GM18517 (cell line): ENCODE measurements at regions not wholly inside any gene's neighbourhood (a gene's known extent, or its start where the extent isn't known, plus 50 kb on each side); places are given as distances from the start of the nearest gene placed in this dataset.
"Not testable (repeated sequence)": the region's sequence is repeated elsewhere in the genome, so short reads cannot be mapped to it uniquely, and the experiment has no call there.

Experiments
- ATAC-seq: cut with Tn5 transposase; IDR thresholded peaks from one replicate; pipeline ENCODE4 v1.9.1; 2021; ENCODE audit warnings: mild to moderate bottlenecking, moderate library complexity; ENCODE audit not compliant: unreplicated experiment

- ATAC-seq: no peak
Observed at GRCh38 chr1:163471779-163472650, 150.3 kb downstream of the NUF2 start.

DNA sequence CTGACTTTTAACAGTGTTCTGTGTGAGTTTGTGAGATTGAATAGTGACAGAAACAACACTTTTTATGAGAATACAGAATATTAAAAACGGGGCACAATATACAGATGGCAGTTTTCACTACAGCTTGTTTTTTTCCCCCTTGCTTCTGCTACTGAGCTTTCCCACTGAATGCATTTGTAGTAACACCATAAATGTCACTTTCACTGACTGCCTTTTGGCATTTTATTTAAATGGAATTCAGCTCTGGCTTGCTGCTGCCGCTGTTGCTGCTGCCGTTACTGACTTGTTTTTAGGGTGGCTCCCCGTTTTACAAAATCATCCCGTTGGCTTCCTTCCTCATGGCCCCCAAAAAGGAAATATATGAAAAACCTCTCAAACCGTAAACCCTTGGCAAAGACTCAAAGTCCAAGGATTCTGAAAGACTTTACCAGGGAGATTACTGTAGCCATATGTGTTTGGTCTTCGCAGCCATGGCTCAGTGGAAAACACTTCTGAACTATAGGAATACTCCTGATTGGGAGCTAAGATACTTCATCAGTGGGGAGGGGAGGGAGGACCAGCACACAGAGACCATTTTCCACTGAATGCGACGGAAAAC, 151.0 kb downstream of the NUF2 start:
- ATAC-seq: no peak

DNA sequence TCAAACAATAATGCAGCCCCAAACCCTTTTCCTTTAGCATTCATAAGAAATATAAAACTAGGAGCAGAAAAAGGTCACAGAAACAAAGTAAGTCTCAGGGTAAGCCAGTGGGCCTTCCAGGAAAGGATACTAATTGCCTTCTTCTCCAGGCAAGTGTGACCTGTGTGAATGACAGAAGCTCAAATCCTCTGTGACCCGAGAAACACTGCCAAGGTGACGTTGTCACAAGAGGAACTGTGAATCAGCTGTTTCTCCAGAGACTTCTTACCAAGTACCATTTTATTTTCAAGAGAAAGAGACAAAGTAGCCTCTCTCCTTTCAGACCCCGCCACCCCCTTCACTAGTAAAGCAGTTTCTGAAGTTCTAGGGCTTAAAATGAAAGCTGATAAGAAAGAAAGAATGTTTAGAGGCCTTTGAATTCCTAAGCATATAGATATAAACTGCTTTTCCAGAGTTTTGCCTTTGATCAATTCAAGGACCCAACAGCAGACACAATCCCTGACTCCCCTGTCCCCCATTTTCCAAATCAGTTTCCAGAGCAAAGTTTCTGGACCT, 155.6 kb downstream of the NUF2 start:
- ATAC-seq: no peak

DNA sequence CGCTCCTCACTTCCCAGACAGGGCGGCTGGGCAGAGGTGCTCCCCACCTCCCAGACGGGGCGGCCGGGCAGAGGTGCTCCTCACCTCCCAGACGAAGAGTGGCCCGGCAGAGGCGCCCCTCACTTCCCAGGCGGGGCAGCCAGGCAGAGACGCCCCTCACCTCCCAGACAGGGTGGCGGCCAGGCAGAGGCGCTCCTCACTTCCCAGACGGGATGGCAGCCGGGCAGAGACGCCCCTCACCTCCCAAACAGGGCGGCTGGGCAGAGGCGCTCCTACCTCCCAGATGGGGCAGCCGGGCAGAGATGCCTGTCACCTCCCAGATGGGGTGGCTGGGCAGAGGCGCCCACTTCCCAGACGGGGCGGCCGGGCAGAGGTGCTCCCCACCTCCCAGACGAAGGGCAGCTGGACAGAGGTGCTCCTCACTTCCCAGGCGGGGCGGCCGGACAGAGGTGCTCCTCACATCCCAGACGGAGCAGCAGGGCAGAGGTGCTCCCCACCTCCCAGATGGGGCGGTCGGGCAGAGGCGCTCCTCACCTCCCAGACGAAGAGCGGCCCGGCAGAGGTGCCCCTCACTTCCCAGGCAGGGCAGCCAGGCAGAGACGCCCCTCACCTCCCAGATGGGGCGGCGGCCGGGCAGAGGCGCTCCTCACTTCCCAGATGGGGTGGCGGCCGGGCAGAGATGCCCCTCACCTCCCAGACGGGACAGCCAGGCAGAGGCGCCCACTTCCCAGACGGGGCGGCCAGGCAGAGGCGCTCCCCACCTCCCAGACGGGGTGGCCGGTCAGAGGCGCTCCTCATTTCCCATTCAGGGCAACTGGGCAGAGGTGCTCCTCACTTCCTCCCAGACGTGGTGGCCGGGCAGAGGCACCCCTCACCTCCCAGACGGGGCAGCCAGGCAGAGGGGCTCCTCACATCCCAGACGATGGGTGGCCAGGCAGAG, 176.9 kb downstream of the NUF2 start:
- ATAC-seq: not testable (repeated sequence)

DNA sequence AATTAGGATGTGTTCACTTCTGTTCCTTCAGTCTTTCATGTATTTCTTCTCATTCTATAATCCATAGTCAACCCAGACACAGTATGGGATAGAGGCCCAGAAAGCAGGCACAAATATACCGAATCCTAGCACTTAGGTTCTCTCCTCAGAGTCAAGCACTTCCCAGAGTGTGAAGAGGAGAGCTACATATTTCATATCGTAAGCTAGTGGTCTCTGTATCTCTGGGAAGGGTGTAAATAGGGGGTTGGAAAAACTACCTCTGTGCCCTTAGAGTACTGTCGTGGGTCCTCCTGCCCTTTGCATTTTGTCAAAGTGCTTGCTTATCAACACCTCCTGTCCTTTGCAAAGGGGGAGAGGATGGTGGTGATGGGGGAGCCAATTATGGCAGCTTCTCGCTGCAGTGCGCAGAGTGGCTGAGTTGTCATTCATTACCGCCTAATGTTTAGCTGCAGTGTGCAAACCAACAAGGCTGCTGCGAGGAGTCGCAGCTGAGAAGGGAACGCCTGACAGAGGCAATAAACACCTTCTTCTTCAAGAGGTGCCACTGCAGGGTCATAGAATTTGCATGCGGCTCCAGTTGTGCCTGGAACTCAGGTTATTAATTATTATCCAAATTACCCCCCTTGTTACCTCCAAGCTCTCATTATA, 182.7 kb downstream of the NUF2 start:
- ATAC-seq: no peak

DNA sequence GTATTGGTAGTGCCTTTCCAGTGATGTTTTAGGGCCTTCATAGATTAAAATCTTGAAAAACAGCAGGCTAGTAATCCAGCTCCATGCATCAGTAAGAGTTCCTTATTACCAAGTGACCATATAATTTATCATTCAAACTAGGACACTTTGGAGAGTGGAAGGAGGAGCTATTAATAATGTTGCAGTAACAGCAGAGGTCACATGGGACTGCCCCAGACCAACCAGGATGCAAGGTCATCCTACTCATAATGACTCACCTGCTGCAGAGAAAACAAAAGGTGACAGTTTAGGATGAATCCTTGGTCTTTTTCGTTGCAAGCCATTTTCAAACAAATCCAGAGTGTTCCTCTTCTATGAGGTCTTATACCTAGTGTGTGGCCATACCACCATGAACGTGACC, 187.4 kb downstream of the NUF2 start:
- no peak for ATAC-seq

DNA sequence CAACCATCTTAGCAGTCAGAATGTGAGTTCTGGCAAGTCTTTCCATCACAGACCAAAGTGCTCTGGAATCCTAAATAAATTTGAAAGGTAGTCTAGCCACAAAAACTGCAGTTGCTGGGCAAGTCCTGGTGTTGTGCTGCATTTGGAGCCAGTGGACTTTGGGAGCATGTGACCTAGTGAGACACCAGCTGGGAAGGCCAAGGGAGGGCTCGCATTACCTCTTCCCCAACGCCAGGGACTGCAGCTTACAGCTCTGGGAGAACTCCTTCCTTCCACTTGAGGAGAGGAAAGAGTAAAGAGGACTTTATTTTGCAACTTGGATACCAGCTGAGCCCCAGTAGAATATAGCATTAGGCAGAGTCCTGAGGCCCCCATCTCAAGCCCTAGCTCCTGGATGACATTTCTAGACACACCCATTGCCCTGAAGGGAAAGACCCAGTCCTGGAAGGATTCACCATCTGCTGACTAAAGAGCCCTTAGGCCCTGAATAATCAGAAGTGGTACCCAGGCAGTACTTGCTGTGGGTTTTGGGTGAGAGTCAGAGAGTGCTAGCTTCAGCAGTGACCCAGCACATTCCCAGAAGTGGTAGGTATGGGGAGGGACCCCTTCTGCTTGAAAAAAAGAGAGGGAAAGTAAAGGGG, 190.7 kb downstream of the NUF2 start:
- ATAC-seq: no peak

DNA sequence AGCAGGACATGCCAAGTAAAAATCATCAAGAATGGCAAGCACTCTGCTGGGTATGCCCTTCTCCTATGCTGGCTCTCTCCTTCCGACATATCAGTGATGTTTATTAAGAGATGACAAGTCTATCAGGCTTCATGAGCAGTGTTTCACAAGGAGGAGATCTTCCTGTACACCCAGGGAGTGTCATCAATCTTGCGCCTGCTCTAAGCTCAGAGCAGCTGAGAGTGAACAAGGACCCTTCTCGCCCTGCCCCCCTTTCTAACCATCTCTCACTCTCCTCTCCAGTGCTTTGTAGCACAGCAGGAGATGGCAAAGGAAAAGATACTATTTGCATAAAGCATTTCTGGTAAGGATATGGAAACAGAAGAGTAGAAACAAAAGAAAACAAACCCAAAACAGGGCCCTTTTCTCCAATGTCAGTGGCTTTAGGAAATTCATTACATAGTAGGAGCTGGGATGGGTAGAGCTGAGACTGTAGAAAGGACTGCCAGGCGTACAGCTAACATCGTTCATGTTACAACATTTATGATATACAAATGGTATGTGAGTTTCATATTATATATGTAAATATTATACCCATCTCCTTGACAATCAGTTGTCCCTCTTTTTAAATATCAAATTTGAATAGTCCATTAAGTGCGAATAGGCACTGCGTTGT, 201.7 kb downstream of the NUF2 start:
- ATAC-seq: no peak

DNA sequence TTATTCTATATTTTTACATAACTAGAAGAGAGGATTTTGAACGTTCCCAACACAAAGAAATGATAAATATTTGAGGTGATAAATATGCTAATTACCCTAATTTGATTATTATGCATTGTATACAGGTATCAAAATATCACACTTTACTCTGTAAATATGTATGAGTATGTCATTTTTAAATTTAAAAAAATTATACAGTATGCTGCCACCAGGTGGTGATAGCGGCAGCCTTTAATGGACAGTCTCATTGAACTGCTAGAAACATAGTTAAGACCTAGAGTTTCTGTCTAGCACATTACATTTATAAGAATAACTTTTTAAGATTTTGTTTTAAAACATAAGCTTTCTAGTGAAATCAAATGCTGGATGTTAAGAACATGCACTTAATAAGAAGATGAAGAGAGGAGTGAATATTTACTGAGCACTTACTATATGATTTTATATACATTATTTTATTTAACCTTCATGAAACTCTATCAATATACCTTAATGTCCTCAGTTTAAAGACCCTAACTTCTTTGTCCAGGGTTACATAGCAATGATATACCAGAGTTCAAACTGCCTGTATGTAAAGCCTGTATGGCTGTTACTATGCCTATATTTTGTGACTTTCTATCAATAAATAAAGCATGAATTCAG, 207.1 kb downstream of the NUF2 start:
- peak; percentile 73 for ATAC-seq

DNA sequence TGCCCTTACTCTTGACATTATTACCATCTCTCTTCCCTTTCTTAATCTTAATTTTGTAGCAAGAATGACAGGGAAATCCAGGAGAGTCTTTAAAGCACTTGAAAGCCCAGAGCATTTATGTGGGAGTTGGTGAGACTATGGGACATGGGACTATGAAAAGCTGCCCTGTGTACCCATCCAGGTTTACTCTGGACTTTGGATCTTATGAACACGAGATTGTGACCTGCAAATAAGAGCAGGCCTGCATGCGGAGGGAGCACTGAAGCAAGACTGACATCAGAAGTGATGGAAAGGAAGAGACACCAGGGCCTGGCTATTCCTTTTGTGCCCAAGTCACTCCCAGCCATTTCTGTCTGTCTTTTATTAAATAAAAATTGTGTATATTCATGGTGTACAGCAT, 209.6 kb downstream of the NUF2 start:
- ATAC-seq: no peak

DNA sequence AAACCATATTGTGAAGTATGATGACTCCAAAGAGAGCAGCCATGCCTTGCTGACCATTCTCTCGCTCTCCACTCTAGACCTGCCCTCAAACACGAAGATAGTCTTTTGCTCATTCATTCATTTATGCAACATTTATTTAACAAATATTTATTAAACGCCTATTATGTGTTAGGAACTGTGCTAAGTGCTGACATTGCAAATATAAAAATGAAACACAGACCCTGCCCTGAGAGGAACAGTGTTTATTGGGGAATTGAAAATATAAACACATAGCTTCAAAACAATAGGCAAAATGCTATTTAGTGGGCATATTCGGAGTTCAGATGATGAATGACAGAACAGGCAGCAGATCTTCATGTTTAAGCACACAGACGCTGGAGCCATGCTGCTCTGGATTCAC, 213.6 kb downstream of the NUF2 start:
- ATAC-seq: no peak

- no peak for ATAC-seq
Observed at GRCh38 chr1:163535807-163536206, 214.1 kb downstream of the NUF2 start.

- ATAC-seq: no peak
Observed at GRCh38 chr1:163537809-163538208, 216.1 kb downstream of the NUF2 start.

GRCh38 chr1:163538667-163539066, 216.9 kb downstream of the NUF2 start:
- ATAC-seq: no peak

DNA sequence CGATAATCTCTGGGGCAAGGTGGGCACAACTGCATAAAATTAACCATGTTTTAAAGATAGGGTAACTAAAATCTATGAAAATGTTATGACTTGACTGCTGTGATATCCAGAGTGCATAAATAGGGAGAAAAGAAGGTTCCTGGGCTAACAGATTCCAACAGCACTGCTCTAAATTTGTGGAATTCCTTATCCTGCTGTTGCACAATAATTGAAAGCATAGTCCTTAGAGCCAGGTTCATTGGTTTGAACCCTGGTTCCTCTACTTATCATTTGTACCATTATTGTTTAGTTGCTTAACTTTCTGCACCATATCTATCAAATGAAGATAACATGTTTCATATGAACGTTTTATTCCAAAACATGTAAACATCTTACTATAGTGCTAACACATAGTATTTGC, 219.0 kb downstream of the NUF2 start:
- no peak for ATAC-seq

- ATAC-seq: no peak
Observed at GRCh38 chr1:163544441-163544840, 222.7 kb downstream of the NUF2 start.

DNA sequence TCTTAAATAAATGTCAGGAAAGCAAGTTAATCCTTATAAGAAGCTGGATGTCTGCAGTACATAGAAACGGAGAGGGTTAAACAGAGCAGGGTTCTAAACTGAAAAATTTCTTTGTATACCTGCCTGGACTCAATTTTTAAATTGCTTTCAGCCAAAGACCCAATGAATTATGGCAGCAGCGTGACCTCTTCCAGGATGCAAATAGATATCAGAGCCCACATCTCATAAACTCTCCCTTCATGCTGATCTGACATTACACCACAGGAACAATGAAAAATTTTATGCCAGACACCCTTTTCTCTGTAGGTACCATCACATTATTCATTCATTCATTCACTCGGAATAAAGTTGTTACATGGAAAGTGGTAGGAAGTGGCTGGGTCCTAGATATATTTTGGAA, 236.4 kb downstream of the NUF2 start:
- no peak for ATAC-seq

DNA sequence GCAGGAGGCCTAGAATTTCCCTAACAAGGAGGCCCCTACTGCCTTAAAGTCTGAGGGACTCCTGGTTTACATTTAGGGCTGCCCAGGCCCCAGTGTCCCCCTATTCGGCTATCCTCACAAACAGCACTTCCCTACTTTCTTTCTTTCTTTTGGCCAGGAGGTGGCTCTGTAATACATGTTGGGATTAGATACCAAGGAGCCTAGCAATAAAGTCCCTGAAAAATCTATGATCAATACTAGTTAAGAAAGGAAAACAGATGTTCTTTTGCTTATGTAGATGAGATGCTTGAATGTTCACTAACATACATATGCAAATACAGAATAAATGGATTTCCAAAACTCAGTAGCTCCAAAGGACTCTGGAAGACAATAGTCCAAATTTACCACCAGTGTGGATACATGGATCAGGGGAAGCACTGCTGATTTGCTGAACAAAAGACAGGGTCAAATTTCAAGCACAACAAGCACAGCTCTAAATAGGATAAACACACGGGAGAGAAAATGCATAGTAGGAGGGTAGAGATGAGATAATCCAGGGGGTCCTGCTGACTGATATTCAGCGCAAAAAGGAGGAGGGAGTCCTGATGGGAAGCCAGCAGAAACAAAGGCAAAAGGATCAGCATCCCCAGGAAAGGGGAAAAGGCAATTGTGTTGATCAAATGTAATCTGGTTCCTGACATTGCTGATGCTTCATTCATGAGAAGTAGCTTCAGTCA, 240.0 kb downstream of the NUF2 start:
- ATAC-seq: no peak

DNA sequence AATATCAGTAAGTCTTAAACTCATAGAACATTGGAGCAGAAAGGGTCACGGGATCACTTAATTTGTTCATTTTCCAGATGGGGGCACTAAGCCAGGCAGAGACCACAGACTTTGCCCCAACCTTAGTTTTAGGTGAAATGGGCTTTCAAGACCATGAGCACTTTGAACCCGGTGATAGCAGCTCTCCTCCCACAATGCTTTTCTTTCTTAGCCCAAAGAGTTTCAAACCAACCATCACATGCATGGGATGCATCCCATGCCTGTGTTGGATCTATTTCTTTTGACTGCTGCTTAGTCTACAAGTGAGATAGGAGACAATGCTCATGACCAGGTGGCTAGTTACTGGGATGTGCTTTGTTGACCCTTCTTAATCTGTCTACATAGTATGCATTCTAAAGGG, 240.6 kb downstream of the NUF2 start:
- no peak for ATAC-seq
